SK-N-MC (cell line): ENCODE measurements at regions not wholly inside any gene's neighbourhood (a gene's known extent, or its start where the extent isn't known, plus 50 kb on each side); places are given as distances from the start of the nearest gene placed in this dataset.

ENCODE experiments used
- EZH2 ChIP-seq: fragments of 200-600 bp; sonication (generic); IDR thresholded peaks from one replicate; pipeline ENCODE4 v1.6.1; 2017; ENCODE audit warnings: antibody characterized with exemption
- POLR2AphosphoS5 ChIP-seq: IDR thresholded peaks from 2 replicates; pipeline ENCODE4 v1.6.1; 2012; ENCODE audit warnings: mild to moderate bottlenecking, low read depth, low read length, borderline replicate concordance

DNA sequence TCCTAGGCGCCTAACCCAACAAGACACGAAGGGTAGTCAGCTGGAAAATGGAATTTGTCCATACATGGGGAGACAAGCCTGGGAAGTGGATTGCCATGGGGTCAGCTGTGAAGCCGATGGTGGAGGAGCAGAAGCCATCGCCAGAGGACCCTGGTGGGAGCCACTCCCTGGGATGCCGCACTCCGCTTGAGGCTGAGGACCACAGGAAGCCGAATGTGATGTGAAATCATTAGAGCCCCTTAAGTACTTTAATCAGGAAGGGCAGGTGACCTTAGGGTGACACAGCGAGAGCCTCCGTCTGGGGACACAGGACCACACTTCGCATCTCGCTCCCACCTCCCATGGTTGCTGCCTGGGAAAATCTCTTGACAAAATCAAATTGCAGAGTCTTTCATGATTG, 614.6 kb upstream of the MGMT start:
- TF ChIP-seq POLR2AphosphoS5 (no peak), EZH2 (no peak)
